ENCODE measurements at regions not wholly inside any gene's neighbourhood (a gene's known extent, or its start where the extent isn't known, plus 50 kb on each side); places are given as distances from the start of the nearest gene placed in this dataset.

DNA sequence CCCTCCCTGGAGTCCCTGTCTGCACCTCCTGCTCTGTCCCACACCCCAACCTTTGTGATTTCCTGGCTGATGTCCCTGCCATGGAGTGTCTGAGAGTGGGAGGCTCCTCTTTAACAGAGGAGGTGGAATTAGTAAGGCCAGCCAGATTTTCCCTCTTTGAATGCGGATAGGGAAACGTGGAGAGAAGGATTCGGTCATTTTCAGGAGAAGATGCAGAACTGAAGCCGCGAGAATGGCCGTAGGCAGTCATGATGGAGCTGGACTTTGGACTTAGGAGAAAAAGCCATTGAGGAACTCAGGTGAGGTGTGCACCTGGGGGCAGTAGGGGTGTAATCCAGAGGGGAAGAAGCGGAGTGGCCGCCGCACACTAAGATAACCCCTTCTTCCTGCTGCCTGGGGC, 138.1 kb upstream of the ATP10A start:
- ChIA-PET POLR2A (no interaction called here), CTCF (no interaction called here)
- H3K36me3 ChIP-seq (ENCODE audit: control insufficient read depth in 2 of 2, insufficient read depth in 1 of 2, low read length in 2 of 2): no peaks in the 10 kb centered on the region

DNA sequence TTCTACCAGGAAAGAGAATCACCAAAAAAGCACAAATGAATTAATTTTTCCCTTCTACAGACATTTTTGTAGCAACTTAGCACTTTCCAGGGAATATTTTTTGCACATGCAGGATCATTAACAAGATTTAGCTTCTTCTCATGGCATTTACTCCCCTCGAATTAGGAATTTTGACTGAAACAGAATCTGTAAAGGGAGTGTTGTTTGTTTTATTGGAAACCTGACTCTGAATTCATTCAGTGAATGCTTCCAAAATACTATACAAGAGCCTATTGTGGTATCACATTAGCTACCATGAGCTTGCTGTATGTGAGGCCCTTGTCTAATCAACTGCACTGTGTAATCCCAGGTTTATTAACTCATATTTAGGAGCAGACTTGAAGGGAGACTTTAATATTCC, 130.4 kb upstream of the ATP10A start:
- Histone ChIP-seq H3K4me1 (ENCODE audit: control insufficient read depth, insufficient read depth, low read length) (no peaks in the 10 kb centered on the region), H3K27ac (ENCODE audit: extremely low read depth, low read depth, low read length) (no peak overlapping the region), H3K36me3 (ENCODE audit: control insufficient read depth in 2 of 2, insufficient read depth in 1 of 2, low read length in 2 of 2) (no peaks in the 10 kb centered on the region), H3K4me3 (ENCODE audit: low read depth, low read length) (no peak overlapping the region), H3K9me3 (ENCODE audit: control insufficient read depth, insufficient read depth, low read depth, low read length) (no peaks in the 10 kb centered on the region)
- TF ChIP-seq ZBTB1 (tag by site-specific recombination; IDR thresholded peaks at IDR 0.05): no peak
- TF ChIP-seq, protein P1, sequence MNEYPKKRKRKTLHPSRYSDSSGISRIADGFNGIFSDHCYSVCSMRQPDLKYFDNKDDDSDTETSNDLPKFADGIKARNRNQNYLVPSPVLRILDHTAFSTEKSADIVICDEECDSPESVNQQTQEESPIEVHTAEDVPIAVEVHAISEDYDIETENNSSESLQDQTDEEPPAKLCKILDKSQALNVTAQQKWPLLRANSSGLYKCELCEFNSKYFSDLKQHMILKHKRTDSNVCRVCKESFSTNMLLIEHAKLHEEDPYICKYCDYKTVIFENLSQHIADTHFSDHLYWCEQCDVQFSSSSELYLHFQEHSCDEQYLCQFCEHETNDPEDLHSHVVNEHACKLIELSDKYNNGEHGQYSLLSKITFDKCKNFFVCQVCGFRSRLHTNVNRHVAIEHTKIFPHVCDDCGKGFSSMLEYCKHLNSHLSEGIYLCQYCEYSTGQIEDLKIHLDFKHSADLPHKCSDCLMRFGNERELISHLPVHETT (tag by site-specific recombination; IDR thresholded peaks at IDR 0.05): no peak
- TF ChIP-seq BCL11A (tag by site-specific recombination; IDR thresholded peaks at IDR 0.05; ENCODE audit: low read depth): no peak
- no peak for TF ChIP-seq ZNF621 (tag by site-specific recombination; IDR thresholded peaks at IDR 0.05)
- no peak for TF ChIP-seq ZNF777 (tag by site-specific recombination; IDR thresholded peaks at IDR 0.05; ENCODE audit: borderline replicate concordance)
- TF ChIP-seq, protein P2, sequence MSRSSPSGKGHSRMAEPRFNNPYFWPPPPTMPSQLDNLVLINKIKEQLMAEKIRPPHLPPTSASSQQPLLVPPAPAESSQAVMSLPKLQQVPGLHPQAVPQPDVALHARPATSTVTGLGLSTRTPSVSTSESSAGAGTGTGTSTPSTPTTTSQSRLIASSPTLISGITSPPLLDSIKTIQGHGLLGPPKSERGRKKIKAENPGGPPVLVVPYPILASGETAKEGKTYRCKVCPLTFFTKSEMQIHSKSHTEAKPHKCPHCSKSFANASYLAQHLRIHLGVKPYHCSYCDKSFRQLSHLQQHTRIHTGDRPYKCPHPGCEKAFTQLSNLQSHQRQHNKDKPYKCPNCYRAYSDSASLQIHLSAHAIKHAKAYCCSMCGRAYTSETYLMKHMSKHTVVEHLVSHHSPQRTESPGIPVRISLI (tag by site-specific recombination; IDR thresholded peaks at IDR 0.05): no peak
- TF ChIP-seq, protein P3, sequence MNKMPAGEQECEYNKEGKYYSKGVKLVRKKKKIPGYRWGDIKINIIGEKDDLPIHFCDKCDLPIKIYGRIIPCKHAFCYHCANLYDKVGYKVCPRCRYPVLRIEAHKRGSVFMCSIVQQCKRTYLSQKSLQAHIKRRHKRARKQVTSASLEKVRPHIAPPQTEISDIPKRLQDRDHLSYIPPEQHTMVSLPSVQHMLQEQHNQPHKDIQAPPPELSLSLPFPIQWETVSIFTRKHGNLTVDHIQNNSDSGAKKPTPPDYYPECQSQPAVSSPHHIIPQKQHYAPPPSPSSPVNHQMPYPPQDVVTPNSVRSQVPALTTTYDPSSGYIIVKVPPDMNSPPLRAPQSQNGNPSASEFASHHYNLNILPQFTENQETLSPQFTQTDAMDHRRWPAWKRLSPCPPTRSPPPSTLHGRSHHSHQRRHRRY (tag by site-specific recombination; IDR thresholded peaks at IDR 0.05): no peak
- TF ChIP-seq, protein P4, sequence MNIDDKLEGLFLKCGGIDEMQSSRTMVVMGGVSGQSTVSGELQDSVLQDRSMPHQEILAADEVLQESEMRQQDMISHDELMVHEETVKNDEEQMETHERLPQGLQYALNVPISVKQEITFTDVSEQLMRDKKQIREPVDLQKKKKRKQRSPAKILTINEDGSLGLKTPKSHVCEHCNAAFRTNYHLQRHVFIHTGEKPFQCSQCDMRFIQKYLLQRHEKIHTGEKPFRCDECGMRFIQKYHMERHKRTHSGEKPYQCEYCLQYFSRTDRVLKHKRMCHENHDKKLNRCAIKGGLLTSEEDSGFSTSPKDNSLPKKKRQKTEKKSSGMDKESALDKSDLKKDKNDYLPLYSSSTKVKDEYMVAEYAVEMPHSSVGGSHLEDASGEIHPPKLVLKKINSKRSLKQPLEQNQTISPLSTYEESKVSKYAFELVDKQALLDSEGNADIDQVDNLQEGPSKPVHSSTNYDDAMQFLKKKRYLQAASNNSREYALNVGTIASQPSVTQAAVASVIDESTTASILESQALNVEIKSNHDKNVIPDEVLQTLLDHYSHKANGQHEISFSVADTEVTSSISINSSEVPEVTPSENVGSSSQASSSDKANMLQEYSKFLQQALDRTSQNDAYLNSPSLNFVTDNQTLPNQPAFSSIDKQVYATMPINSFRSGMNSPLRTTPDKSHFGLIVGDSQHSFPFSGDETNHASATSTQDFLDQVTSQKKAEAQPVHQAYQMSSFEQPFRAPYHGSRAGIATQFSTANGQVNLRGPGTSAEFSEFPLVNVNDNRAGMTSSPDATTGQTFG (tag by site-specific recombination; IDR thresholded peaks at IDR 0.05; ENCODE audit: borderline replicate concordance): no peak
- TF ChIP-seq, protein P5, sequence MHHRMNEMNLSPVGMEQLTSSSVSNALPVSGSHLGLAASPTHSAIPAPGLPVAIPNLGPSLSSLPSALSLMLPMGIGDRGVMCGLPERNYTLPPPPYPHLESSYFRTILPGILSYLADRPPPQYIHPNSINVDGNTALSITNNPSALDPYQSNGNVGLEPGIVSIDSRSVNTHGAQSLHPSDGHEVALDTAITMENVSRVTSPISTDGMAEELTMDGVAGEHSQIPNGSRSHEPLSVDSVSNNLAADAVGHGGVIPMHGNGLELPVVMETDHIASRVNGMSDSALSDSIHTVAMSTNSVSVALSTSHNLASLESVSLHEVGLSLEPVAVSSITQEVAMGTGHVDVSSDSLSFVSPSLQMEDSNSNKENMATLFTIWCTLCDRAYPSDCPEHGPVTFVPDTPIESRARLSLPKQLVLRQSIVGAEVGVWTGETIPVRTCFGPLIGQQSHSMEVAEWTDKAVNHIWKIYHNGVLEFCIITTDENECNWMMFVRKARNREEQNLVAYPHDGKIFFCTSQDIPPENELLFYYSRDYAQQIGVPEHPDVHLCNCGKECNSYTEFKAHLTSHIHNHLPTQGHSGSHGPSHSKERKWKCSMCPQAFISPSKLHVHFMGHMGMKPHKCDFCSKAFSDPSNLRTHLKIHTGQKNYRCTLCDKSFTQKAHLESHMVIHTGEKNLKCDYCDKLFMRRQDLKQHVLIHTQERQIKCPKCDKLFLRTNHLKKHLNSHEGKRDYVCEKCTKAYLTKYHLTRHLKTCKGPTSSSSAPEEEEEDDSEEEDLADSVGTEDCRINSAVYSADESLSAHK (tag by site-specific recombination; IDR thresholded peaks at IDR 0.05): no peak
- TF ChIP-seq ZFP37 (tag by site-specific recombination; IDR thresholded peaks at IDR 0.05): no peak
- no peak for TF ChIP-seq ZNF239 (tag by site-specific recombination; IDR thresholded peaks at IDR 0.05)
- no peak for TF ChIP-seq ZNF585B (tag by site-specific recombination; IDR thresholded peaks at IDR 0.05)
- no peak for TF ChIP-seq ZNF555 (tag by site-specific recombination; conservative IDR thresholded peaks at IDR 0.05)
- no peak for TF ChIP-seq ZNF473 (tag by site-specific recombination; IDR thresholded peaks at IDR 0.05)
- ChIA-PET CTCF (interaction anchor here (0.6 kb wide), 2 partner anchors 43 to 569 kb away, joined by 3 read pairs; no protein-coding TSS in a partner anchor), POLR2A (no interaction called here)

More for the DNA sequence above, 138.1 kb upstream of the ATP10A start:
- no peak overlapping the region for H3K27ac ChIP-seq (ENCODE audit: extremely low read depth, low read depth, low read length)
- H3K4me3 ChIP-seq (ENCODE audit: low read depth, low read length): no peak overlapping the region
- H3K4me1 ChIP-seq (ENCODE audit: control insufficient read depth, insufficient read depth, low read length): no peaks in the 10 kb centered on the region
- TF ChIP-seq, protein P6, sequence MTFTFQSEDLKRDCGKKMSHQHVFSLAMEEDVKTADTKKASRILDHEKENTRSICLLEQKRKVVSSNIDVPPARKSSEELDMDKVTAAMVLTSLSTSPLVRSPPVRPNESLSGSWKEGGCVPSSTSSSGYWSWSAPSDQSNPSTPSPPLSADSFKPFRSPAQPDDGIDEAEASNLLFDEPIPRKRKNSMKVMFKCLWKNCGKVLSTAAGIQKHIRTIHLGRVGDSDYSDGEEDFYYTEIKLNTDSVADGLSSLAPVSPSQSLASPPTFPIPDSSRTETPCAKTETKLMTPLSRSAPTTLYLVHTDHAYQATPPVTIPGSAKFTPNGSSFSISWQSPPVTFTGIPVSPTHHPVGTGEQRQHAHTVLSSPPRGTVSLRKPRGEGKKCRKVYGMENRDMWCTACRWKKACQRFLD (tag by site-specific recombination; IDR thresholded peaks at IDR 0.05): no peak
- H3K9me3 ChIP-seq (ENCODE audit: control insufficient read depth, insufficient read depth, low read depth, low read length): no peaks in the 10 kb centered on the region

All from HEK293 (cell line).